Esophagus squamous epithelium (tissue), 5 donors: ENCODE measurements at regions not wholly inside any gene's neighbourhood (a gene's known extent, or its start where the extent isn't known, plus 50 kb on each side); places are given as distances from the start of the nearest gene placed in this dataset.

Source experiments
- DNase-seq: peaks from one replicate; lab custom pipeline; 2025; lab: John Stamatoyannopoulos, UW
- H3K27ac ChIP-seq, 4 donors: fragments of 200-600 bp; sonication (generic); one replicate each; pipeline ENCODE4 v1.5.1; 2016 to 2019; ENCODE audit warnings: mild to moderate bottlenecking in 1 of 4
- H3K27me3 ChIP-seq, 4 donors: fragments of 200-600 bp; sonication (generic); 1 replicate in 3 of 4; 2 replicates in 1 of 4; pipeline versions ENCODE4 v1.5.1 to v1.6.0; 2017 to 2021; ENCODE audit warnings: antibody characterized with exemption in 1 of 4
- H3K36me3 ChIP-seq, 3 donors: fragments of 200-600 bp; sonication (generic); one replicate each; pipeline ENCODE4 v1.5.1; 2016 to 2019
- H3K4me1 ChIP-seq, 3 donors: fragments of 200-600 bp; sonication (generic); one replicate each; pipeline ENCODE4 v1.5.1; 2017 to 2019
- H3K4me3 ChIP-seq, 4 donors: fragments of 200-600 bp; sonication (generic); 1 replicate in 3 of 4; 2 replicates in 1 of 4; pipeline ENCODE4 v1.5.1; 2016 to 2019; ENCODE audit warnings: mild to moderate bottlenecking in 2 of 4, moderate library complexity in 1 of 4
- H3K9me3 ChIP-seq, 3 donors: fragments of 200-600 bp; sonication (generic); one replicate each; pipeline ENCODE4 v1.5.1; 2016 to 2019
- CTCF ChIP-seq, 6 experiments: fragments of 450-650 bp in 4 of 6; fragments of 200-600 bp in 2 of 6; sonication (generic) in 2 of 6; IDR thresholded peaks; one replicate each; pipeline ENCODE4 v1.5.1; 2016 to 2019; ENCODE audit warnings: antibody characterized with exemption in 6 of 6, mild to moderate bottlenecking in 4 of 6, moderate library complexity in 4 of 6
- POLR2A ChIP-seq, 4 donors: fragments of 450-650 bp; IDR thresholded peaks; one replicate each; pipeline ENCODE4 v1.6.1; 2017; ENCODE audit warnings: antibody characterized with exemption in 4 of 4, mild to moderate bottlenecking in 4 of 4, moderate library complexity in 3 of 4
- WGBS, 2 donors: methylation state at CpG; one replicate each; pipeline ENCODE4 v1.1.5; 2018; 5-methylcytosine and 5-hydroxymethylcytosine counted together
- intact Hi-C: fragments of 100-400 bp; cut with DNase I; formaldehyde crosslinking; loops from one replicate; pipeline ENCODE4 v1.15.0; 2022
- donor health status: DM: yes; HTN: yes; CAD: no.

- no peaks in the 10 kb centered on the region for H3K4me1 ChIP-seq
- no peak for TF ChIP-seq POLR2A (IDR thresholded peaks at IDR 0.05)
- no peak for TF ChIP-seq CTCF (IDR thresholded peaks at IDR 0.05)
- no peak overlapping the region for H3K4me3 ChIP-seq
- no peak for DNase-seq
- H3K27ac ChIP-seq, result no peak overlapping the region
- intact Hi-C loops, result no loop called here
- no peaks in the 10 kb centered on the region for H3K36me3 ChIP-seq
- no peaks in the 10 kb centered on the region for H3K9me3 ChIP-seq
- WGBS, 2 donors, result 87 to 88% methylated on average over 4 to 7 of the region's 7 CpGs
- H3K27me3 ChIP-seq, result no peaks in the 10 kb centered on the region
Observed at GRCh38 chr2:129231924-129232323, 747.5 kb upstream of the RAB6C start.

- Histone ChIP-seq H3K4me1 (peaks cover 0 to 5% (median 0%) of the 10 kb centered on the region in 3 donors), H3K27me3 (no peaks in the 10 kb centered on the region), H3K9me3 (no peaks in the 10 kb centered on the region), H3K36me3 (no peaks in the 10 kb centered on the region), H3K4me3 (no peak overlapping the region), H3K27ac (no peak overlapping the region)
- DNase-seq, result no peak
- no peak for TF ChIP-seq CTCF (IDR thresholded peaks at IDR 0.05)
- TF ChIP-seq POLR2A (IDR thresholded peaks at IDR 0.05), result no peak
- intact Hi-C loops, result no loop called here
- WGBS, 2 donors, result 69 to 90% methylated on average over 5 to 8 of the region's 9 CpGs
Observed at GRCh38 chr2:129233166-129233565, 746.3 kb upstream of the RAB6C start.

- Histone ChIP-seq H3K27ac (no peak overlapping the region), H3K27me3 (no peaks in the 10 kb centered on the region), H3K36me3 (no peaks in the 10 kb centered on the region), H3K4me3 (no peak overlapping the region), H3K4me1 (peaks cover 0 to 5% (median 0%) of the 10 kb centered on the region in 3 donors), H3K9me3 (no peaks in the 10 kb centered on the region)
- TF ChIP-seq CTCF (IDR thresholded peaks at IDR 0.05) (peak in 3 of 6 experiments; percentile 25 to 35 (median 25)), POLR2A (IDR thresholded peaks at IDR 0.05) (no peak)
- no peak for DNase-seq
- 43 to 60% methylated on average over 6 of the region's 6 CpGs for WGBS, 2 donors
- intact Hi-C loops, result no loop called here
Observed at GRCh38 chr2:129233751-129234406, 745.6 kb upstream of the RAB6C start.

GRCh38 chr2:129236601-129237000 lies 742.9 kb upstream of the RAB6C start:
- Histone ChIP-seq H3K4me1 (peaks cover 0 to 5% (median 0%) of the 10 kb centered on the region in 3 donors), H3K27ac (no peak overlapping the region), H3K9me3 (no peaks in the 10 kb centered on the region), H3K4me3 (no peak overlapping the region), H3K27me3 (no peaks in the 10 kb centered on the region), H3K36me3 (no peaks in the 10 kb centered on the region)
- TF ChIP-seq POLR2A (IDR thresholded peaks at IDR 0.05) (no peak), CTCF (IDR thresholded peaks at IDR 0.05) (no peak)
- no peak for DNase-seq
- intact Hi-C loops, result no loop called here

- Histone ChIP-seq H3K4me3 (no peak overlapping the region), H3K9me3 (no peaks in the 10 kb centered on the region), H3K4me1 (peaks cover 0 to 9% (median 0%) of the 10 kb centered on the region in 3 donors), H3K27me3 (no peaks in the 10 kb centered on the region), H3K36me3 (no peaks in the 10 kb centered on the region), H3K27ac (no peak overlapping the region)
- 78 to 86% methylated on average over 6 of the region's 6 CpGs for WGBS, 2 donors
- TF ChIP-seq POLR2A (IDR thresholded peaks at IDR 0.05) (no peak), CTCF (IDR thresholded peaks at IDR 0.05) (no peak)
- intact Hi-C loops, result no loop called here
- DNase-seq, result no peak
Observed at GRCh38 chr2:129237966-129238725, 741.3 kb upstream of the RAB6C start.
